ENCODE measurements at regions not wholly inside any gene's neighbourhood (a gene's known extent, or its start where the extent isn't known, plus 50 kb on each side); places are given as distances from the start of the nearest gene placed in this dataset.

DNA sequence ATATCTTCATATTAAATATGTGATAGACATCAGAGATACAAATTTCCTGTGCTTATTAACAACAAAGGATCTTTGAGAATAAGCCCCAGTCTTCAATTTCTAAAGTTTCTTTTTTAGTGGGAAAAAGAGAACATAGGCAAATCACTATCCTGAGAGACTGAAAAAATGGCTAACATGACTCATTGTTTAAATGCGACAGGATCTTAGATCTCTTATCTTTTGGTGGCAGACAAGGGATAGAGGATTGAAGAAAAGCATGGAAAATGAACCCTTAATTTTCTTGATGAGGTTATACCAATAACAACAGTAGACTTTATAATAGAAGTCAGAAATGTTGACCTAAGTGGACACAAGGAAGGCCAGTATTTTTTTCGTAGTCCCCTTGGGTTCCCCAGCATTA lies 178.6 kb upstream of the MAP3K7 start:
- TF ChIP-seq RAD21 (IDR thresholded peaks at IDR 0.05) = no peak
- TF ChIP-seq, protein P1, sequence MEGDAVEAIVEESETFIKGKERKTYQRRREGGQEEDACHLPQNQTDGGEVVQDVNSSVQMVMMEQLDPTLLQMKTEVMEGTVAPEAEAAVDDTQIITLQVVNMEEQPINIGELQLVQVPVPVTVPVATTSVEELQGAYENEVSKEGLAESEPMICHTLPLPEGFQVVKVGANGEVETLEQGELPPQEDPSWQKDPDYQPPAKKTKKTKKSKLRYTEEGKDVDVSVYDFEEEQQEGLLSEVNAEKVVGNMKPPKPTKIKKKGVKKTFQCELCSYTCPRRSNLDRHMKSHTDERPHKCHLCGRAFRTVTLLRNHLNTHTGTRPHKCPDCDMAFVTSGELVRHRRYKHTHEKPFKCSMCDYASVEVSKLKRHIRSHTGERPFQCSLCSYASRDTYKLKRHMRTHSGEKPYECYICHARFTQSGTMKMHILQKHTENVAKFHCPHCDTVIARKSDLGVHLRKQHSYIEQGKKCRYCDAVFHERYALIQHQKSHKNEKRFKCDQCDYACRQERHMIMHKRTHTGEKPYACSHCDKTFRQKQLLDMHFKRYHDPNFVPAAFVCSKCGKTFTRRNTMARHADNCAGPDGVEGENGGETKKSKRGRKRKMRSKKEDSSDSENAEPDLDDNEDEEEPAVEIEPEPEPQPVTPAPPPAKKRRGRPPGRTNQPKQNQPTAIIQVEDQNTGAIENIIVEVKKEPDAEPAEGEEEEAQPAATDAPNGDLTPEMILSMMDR (IDR thresholded peaks at IDR 0.05; ENCODE audit: low read depth, low read length, missing input control) = no peak
- TF ChIP-seq RXRA (IDR thresholded peaks at IDR 0.05) = no peak
- TF ChIP-seq, protein P2, sequence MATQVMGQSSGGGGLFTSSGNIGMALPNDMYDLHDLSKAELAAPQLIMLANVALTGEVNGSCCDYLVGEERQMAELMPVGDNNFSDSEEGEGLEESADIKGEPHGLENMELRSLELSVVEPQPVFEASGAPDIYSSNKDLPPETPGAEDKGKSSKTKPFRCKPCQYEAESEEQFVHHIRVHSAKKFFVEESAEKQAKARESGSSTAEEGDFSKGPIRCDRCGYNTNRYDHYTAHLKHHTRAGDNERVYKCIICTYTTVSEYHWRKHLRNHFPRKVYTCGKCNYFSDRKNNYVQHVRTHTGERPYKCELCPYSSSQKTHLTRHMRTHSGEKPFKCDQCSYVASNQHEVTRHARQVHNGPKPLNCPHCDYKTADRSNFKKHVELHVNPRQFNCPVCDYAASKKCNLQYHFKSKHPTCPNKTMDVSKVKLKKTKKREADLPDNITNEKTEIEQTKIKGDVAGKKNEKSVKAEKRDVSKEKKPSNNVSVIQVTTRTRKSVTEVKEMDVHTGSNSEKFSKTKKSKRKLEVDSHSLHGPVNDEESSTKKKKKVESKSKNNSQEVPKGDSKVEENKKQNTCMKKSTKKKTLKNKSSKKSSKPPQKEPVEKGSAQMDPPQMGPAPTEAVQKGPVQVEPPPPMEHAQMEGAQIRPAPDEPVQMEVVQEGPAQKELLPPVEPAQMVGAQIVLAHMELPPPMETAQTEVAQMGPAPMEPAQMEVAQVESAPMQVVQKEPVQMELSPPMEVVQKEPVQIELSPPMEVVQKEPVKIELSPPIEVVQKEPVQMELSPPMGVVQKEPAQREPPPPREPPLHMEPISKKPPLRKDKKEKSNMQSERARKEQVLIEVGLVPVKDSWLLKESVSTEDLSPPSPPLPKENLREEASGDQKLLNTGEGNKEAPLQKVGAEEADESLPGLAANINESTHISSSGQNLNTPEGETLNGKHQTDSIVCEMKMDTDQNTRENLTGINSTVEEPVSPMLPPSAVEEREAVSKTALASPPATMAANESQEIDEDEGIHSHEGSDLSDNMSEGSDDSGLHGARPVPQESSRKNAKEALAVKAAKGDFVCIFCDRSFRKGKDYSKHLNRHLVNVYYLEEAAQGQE (IDR thresholded peaks at IDR 0.05) = no peak
- no peak for TF ChIP-seq TAF1 (conservative IDR thresholded peaks at IDR 0.05)
- TF ChIP-seq FOXA1 (IDR thresholded peaks at IDR 0.05) = no peak
- TF ChIP-seq YY1 (IDR thresholded peaks at IDR 0.05) = no peak

Measured in liver (tissue), 3 donors.